Stimulated activated naive CD4-positive, alpha-beta T cell treated with Interleukin-2 at 50 U/mL for 16 hours (primary cell): ENCODE measurements at regions not wholly inside any gene's neighbourhood (a gene's known extent, or its start where the extent isn't known, plus 50 kb on each side); places are given as distances from the start of the nearest gene placed in this dataset.

Experiments
- DNase-seq: peaks from one replicate; lab custom pipeline; 2025; lab: John Stamatoyannopoulos, UW

- no peak for DNase-seq
Measured at GRCh38 chr9:28747351-28747985, 1174.2 kb upstream of the C9orf72 start.

GRCh38 chr9:28750136-28750535 is 1176.9 kb upstream of the C9orf72 start:
- no peak for DNase-seq

- DNase-seq, result no peak
Measured at GRCh38 chr9:28758341-28758740, 1185.1 kb upstream of the C9orf72 start.

GRCh38 chr9:28758971-28759370 is 1185.7 kb upstream of the C9orf72 start:
- DNase-seq, result no peak

GRCh38 chr9:28762167-28762566 is 1188.9 kb upstream of the C9orf72 start:
- no peak for DNase-seq

- no peak for DNase-seq
Measured at GRCh38 chr9:28764532-28764931, 1191.3 kb upstream of the C9orf72 start.

- DNase-seq, result no peak
Measured at GRCh38 chr9:28770226-28770625, 1196.9 kb upstream of the C9orf72 start.

GRCh38 chr9:28770827-28771226 is 1197.5 kb upstream of the C9orf72 start:
- no peak for DNase-seq

- DNase-seq, result no peak
Measured at GRCh38 chr9:28774433-28775235, 1201.4 kb upstream of the C9orf72 start.

GRCh38 chr9:28779243-28779642 is 1206.0 kb upstream of the C9orf72 start:
- no peak for DNase-seq

- DNase-seq, result no peak
Measured at GRCh38 chr9:28781481-28781880, 1208.2 kb upstream of the C9orf72 start.

GRCh38 chr9:28782630-28783029 is 1209.3 kb upstream of the C9orf72 start:
- DNase-seq, result no peak

- DNase-seq, result no peak
Measured at GRCh38 chr9:28792716-28793115, 1219.4 kb upstream of the C9orf72 start.

GRCh38 chr9:28799876-28800275 is 1226.6 kb upstream of the C9orf72 start:
- no peak for DNase-seq

GRCh38 chr9:28801144-28801799 is 1228.0 kb upstream of the C9orf72 start:
- no peak for DNase-seq

GRCh38 chr9:28805197-28805596 is 1231.9 kb upstream of the C9orf72 start:
- no peak for DNase-seq

- DNase-seq, result no peak
Measured at GRCh38 chr9:28808042-28808441, 1234.8 kb upstream of the C9orf72 start.

GRCh38 chr9:28810388-28811075 is 1237.3 kb upstream of the C9orf72 start:
- DNase-seq, result no peak

- DNase-seq, result no peak
Measured at GRCh38 chr9:28820741-28821140, 1247.5 kb upstream of the C9orf72 start.

- no peak for DNase-seq
Measured at GRCh38 chr9:28821240-28821639, 1248.0 kb upstream of the C9orf72 start.

- DNase-seq, result no peak
Measured at GRCh38 chr9:28824432-28824963, 1251.2 kb upstream of the C9orf72 start.

- DNase-seq, result no peak
Measured at GRCh38 chr9:28832168-28832770, 1259.0 kb upstream of the C9orf72 start.
